ENCODE measurements at regions not wholly inside any gene's neighbourhood (a gene's known extent, or its start where the extent isn't known, plus 50 kb on each side); places are given as distances from the start of the nearest gene placed in this dataset.
A peak's percentile ranks its signal among the peaks of the same experiment; 100 is the strongest.

- DNase-seq (ENCODE audit: low read depth in 2 of 2) = no peak
Measured at GRCh38 chr6:24987446-24988115, 51.8 kb upstream of the RIPOR2 start.

GRCh38 chr6:24988562-24988961 lies 52.8 kb upstream of the RIPOR2 start:
- no peak for DNase-seq (ENCODE audit: low read depth in 2 of 2)

- no peak for DNase-seq (ENCODE audit: low read depth in 2 of 2)
Measured at GRCh38 chr6:24990236-24990845, 54.6 kb upstream of the RIPOR2 start.

GRCh38 chr6:24990944-24991809 lies 55.4 kb upstream of the RIPOR2 start:
- no peak for DNase-seq (ENCODE audit: low read depth in 2 of 2)

GRCh38 chr6:24991810-24992467 lies 56.2 kb upstream of the RIPOR2 start:
- DNase-seq (ENCODE audit: low read depth in 2 of 2) = peak; percentile 42 to 60

GRCh38 chr6:24994812-24995211 lies 59.1 kb upstream of the RIPOR2 start:
- DNase-seq (ENCODE audit: low read depth in 2 of 2) = no peak

- DNase-seq (ENCODE audit: low read depth in 2 of 2) = no peak
Measured at GRCh38 chr6:24995270-24995669, 59.5 kb upstream of the RIPOR2 start.

- DNase-seq (ENCODE audit: low read depth in 2 of 2) = no peak
Measured at GRCh38 chr6:24996269-24996836, 60.6 kb upstream of the RIPOR2 start.

- no peak for DNase-seq (ENCODE audit: low read depth in 2 of 2)
Measured at GRCh38 chr6:24997231-24997630, 61.5 kb upstream of the RIPOR2 start.

- no peak for DNase-seq (ENCODE audit: low read depth in 2 of 2)
Measured at GRCh38 chr6:24997905-24998304, 62.1 kb upstream of the RIPOR2 start.

- no peak for DNase-seq (ENCODE audit: low read depth in 2 of 2)
Measured at GRCh38 chr6:25002326-25003091, 66.7 kb upstream of the RIPOR2 start.

GRCh38 chr6:25004357-25004756 lies 68.6 kb upstream of the RIPOR2 start:
- DNase-seq (ENCODE audit: low read depth in 2 of 2) = no peak

- no peak for DNase-seq (ENCODE audit: low read depth in 2 of 2)
Measured at GRCh38 chr6:25005010-25005409, 69.2 kb upstream of the RIPOR2 start.

GRCh38 chr6:25006075-25006474 lies 70.3 kb upstream of the RIPOR2 start:
- DNase-seq (ENCODE audit: low read depth in 2 of 2) = no peak

- peak in 1 of 2 donors; percentile 27 for DNase-seq (ENCODE audit: low read depth in 2 of 2)
Measured at GRCh38 chr6:25006565-25007001, 70.8 kb upstream of the RIPOR2 start.

GRCh38 chr6:25007269-25007699 lies 71.5 kb upstream of the RIPOR2 start:
- DNase-seq (ENCODE audit: low read depth in 2 of 2) = peak in 1 of 2 donors; percentile 28

GRCh38 chr6:25008707-25009392 lies 73.1 kb upstream of the RIPOR2 start:
- DNase-seq (ENCODE audit: low read depth in 2 of 2) = no peak

- no peak for DNase-seq (ENCODE audit: low read depth in 2 of 2)
Measured at GRCh38 chr6:25009393-25009710, 73.6 kb upstream of the RIPOR2 start.

GRCh38 chr6:25010176-25010575 lies 74.4 kb upstream of the RIPOR2 start:
- DNase-seq (ENCODE audit: low read depth in 2 of 2) = no peak

- DNase-seq (ENCODE audit: low read depth in 2 of 2) = no peak
Measured at GRCh38 chr6:25010902-25011625, 75.3 kb upstream of the RIPOR2 start.

Measured in stimulated activated CD4-positive, alpha-beta T cell treated with anti-CD3 and anti-CD28 coated beads, Interleukin-1b, Interleukin-23, amount 100 ng/mL, for 4 hours (primary cell).